PC-3 (cell line): ENCODE measurements at regions not wholly inside any gene's neighbourhood (a gene's known extent, or its start where the extent isn't known, plus 50 kb on each side); places are given as distances from the start of the nearest gene placed in this dataset.

Experiments
- ATAC-seq: fragments of 200-7000 bp; cut with Tn5 transposase; 2 replicates; pipeline ENCODE4 v1.9.1; 2020; ENCODE audit warnings: mild to moderate bottlenecking, moderate library complexity
- BruUV-seq: library from RNA; stranded (reverse); fragments of 400-500 nt; replicated peaks from 2 replicates; lab custom pipeline; 2021; lab: Mats Ljungman, UMichigan
- CTCF ChIA-PET: fragments of 300-600 bp; sonication (Branson Sonifier 250); formaldehyde crosslinking; loops from one replicate; lab custom pipeline; 2022; ENCODE audit warnings: antibody characterized with exemption; lab: Charles Lee
- POLR2A ChIA-PET: fragments of 300-600 bp; sonication (Branson Sonifier 250); formaldehyde crosslinking; loops from one replicate; lab custom pipeline; 2022; ENCODE audit warnings: antibody characterized with exemption; ENCODE audit not compliant: unreplicated experiment; lab: Charles Lee
- DNase-seq: peaks from one replicate; pipeline ENCODE4 v3.0.0-alpha.2; 2015
- H2AFZ ChIP-seq: fragments of 300-600 bp; sonication (generic); 2 replicates; pipeline ENCODE4 v1.6.0; 2016; ENCODE audit warnings: antibody characterized with exemption, low read length
- H3F3A ChIP-seq: fragments of 300-600 bp; sonication (generic); one replicate; pipeline ENCODE4 v1.6.0; 2017; ENCODE audit warnings: antibody characterized with exemption, low read length, control low read depth, mild to moderate bottlenecking; ENCODE audit not compliant: unreplicated experiment
- H3K27ac ChIP-seq: fragments of 300-600 bp; sonication (generic); 2 replicates; pipeline ENCODE4 v1.5.1; 2016; ENCODE audit warnings: mild to moderate bottlenecking, low read length
- H3K27me3 ChIP-seq: fragments of 300-600 bp; sonication (generic); 2 replicates; pipeline ENCODE4 v1.6.1; 2016; ENCODE audit warnings: low read length, mixed read lengths
- H3K36me3 ChIP-seq: fragments of 300-600 bp; sonication (generic); 2 replicates; pipeline ENCODE4 v1.6.1; 2016; ENCODE audit warnings: low read depth, mixed run types, low read length, mixed read lengths
- H3K4me1 ChIP-seq: fragments of 300-600 bp; sonication (generic); 2 replicates; pipeline ENCODE4 v1.5.1; 2016; ENCODE audit warnings: low read length; ENCODE audit not compliant: insufficient read depth
- H3K4me2 ChIP-seq: fragments of 300-600 bp; sonication (generic); 2 replicates; pipeline ENCODE4 v1.6.0; 2016; ENCODE audit warnings: low read length
- H3K4me3 ChIP-seq: fragments of 300-600 bp; sonication (generic); 2 replicates; pipeline ENCODE4 v1.5.1; 2016; ENCODE audit warnings: mild to moderate bottlenecking, low read length, mixed read lengths
- H3K79me2 ChIP-seq: fragments of 300-600 bp; sonication (generic); 2 replicates; pipeline ENCODE4 v1.6.1; 2017; ENCODE audit warnings: low read length, mixed read lengths
- H3K9ac ChIP-seq: fragments of 300-600 bp; sonication (generic); 2 replicates; pipeline ENCODE4 v1.6.0; 2016; ENCODE audit warnings: mild to moderate bottlenecking, low read length
- H3K9me2 ChIP-seq: fragments of 300-600 bp; sonication (generic); replicated peaks from 2 replicates; pipeline ENCODE4 v1.6.1; 2016; ENCODE audit warnings: mixed run types, low read length, mixed read lengths
- H3K9me3 ChIP-seq: fragments of 300-600 bp; sonication (generic); 2 replicates; pipeline ENCODE4 v1.6.1; 2016; ENCODE audit warnings: low read length, mixed read lengths
- H4K20me1 ChIP-seq: fragments of 300-600 bp; sonication (generic); 2 replicates; pipeline ENCODE4 v1.6.1; 2016; ENCODE audit warnings: low read length, mixed read lengths
- EZH2 ChIP-seq: fragments of 300-600 bp; sonication (generic); IDR thresholded peaks from one replicate; pipeline ENCODE4 v1.6.1; 2017; ENCODE audit warnings: antibody characterized with exemption, mild to moderate bottlenecking, low read length; ENCODE audit not compliant: unreplicated experiment
- EZH2phosphoT487 ChIP-seq: fragments of 300-600 bp; sonication (generic); IDR thresholded peaks from 2 replicates; pipeline ENCODE4 v1.6.1; 2018; ENCODE audit warnings: mild to moderate bottlenecking, antibody characterized with exemption, low read length, borderline replicate concordance
- intact Hi-C: fragments of 100-400 bp; cut with micrococcal nuclease; formaldehyde crosslinking; loops from 2 replicates; pipeline ENCODE4 v1.9.0; 2023
- TF ChIP-seq, protein P1 (sequence below): fragments of 300-600 bp; sonication (generic); conservative IDR thresholded peaks from 2 replicates; pipeline ENCODE4 v1.5.1; 2017; ENCODE audit warnings: antibody characterized with exemption, low read depth, mild to moderate bottlenecking, low read length

DNA sequence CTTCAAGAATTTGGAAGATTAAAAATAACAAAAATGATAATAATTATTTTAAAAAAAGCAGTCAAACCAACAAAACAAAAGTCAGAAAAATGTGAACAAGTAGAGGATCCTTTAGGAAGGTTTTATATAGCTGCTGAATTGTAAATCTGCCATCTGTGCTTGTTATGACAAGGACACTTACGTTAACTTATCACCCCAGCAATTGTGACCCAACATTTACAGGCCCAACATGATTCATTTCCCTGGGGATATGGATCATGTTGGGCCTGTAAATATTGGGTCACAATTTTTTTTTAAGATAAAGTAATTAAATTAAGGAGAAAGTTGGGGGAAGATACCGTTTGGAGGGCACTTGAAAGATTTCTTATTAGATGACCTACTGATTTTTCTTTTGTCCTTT, 261.4 kb upstream of the HABP2 start:
- Histone ChIP-seq H3F3A (no peaks in the 10 kb centered on the region), H3K4me2 (no peak overlapping the region), H3K9me2 (no peaks in the 10 kb centered on the region), H3K27ac (no peak overlapping the region), H3K27me3 (no peaks in the 10 kb centered on the region), H3K4me3 (no peak overlapping the region), H3K4me1 (no peaks in the 10 kb centered on the region), H2AFZ (no peak overlapping the region), H3K9ac (no peak overlapping the region), H3K9me3 (no peaks in the 10 kb centered on the region), H4K20me1 (no peaks in the 10 kb centered on the region), H3K36me3 (no peaks in the 10 kb centered on the region), H3K79me2 (no peaks in the 10 kb centered on the region)
- intact Hi-C loops, result no loop called here
- ATAC-seq (no peak), DNase-seq (no peak)
- CTCF ChIA-PET, result no interaction called here
- TF ChIP-seq, protein P1, sequence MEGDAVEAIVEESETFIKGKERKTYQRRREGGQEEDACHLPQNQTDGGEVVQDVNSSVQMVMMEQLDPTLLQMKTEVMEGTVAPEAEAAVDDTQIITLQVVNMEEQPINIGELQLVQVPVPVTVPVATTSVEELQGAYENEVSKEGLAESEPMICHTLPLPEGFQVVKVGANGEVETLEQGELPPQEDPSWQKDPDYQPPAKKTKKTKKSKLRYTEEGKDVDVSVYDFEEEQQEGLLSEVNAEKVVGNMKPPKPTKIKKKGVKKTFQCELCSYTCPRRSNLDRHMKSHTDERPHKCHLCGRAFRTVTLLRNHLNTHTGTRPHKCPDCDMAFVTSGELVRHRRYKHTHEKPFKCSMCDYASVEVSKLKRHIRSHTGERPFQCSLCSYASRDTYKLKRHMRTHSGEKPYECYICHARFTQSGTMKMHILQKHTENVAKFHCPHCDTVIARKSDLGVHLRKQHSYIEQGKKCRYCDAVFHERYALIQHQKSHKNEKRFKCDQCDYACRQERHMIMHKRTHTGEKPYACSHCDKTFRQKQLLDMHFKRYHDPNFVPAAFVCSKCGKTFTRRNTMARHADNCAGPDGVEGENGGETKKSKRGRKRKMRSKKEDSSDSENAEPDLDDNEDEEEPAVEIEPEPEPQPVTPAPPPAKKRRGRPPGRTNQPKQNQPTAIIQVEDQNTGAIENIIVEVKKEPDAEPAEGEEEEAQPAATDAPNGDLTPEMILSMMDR, result no peak
- TF ChIP-seq EZH2 (no peak), EZH2phosphoT487 (no peak)
- BruUV-seq, result no TSS peak
- POLR2A ChIA-PET, result no interaction called here

DNA sequence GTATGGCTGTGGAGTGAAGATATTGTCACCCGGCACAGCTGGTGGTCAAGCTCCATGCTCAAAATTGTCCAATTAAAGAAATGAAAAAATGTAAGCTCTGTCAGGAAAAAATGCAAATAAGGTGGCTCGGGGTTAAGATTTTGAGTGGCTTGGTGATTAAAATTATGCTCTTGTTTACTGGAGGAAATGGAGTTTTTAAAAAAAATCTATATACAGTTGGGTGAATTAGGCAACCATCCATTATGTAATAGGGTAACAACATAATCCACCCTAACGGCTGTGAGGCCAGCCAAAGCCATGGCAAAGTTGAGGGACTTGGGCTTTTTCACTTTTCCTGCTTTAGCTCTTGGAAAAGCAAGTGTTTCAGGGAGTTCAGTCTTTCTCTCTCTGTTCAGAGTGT, 260.8 kb upstream of the HABP2 start:
- Histone ChIP-seq H3K4me3 (no peak overlapping the region), H2AFZ (no peak overlapping the region), H3K4me1 (peaks cover 4% of the 10 kb centered on the region), H3F3A (no peaks in the 10 kb centered on the region), H3K9me2 (no peaks in the 10 kb centered on the region), H3K9ac (no peak overlapping the region), H3K9me3 (no peaks in the 10 kb centered on the region), H3K36me3 (no peaks in the 10 kb centered on the region), H3K27me3 (no peaks in the 10 kb centered on the region), H3K27ac (no peak overlapping the region), H4K20me1 (no peaks in the 10 kb centered on the region), H3K79me2 (no peaks in the 10 kb centered on the region), H3K4me2 (no peak overlapping the region)
- ChIA-PET POLR2A (no interaction called here), CTCF (no interaction called here)
- intact Hi-C loops, result no loop called here
- BruUV-seq, result no TSS peak
- TF ChIP-seq EZH2phosphoT487 (no peak), EZH2 (no peak)
- TF ChIP-seq, protein P1, result no peak
- DNase-seq (no peak), ATAC-seq (no peak)

DNA sequence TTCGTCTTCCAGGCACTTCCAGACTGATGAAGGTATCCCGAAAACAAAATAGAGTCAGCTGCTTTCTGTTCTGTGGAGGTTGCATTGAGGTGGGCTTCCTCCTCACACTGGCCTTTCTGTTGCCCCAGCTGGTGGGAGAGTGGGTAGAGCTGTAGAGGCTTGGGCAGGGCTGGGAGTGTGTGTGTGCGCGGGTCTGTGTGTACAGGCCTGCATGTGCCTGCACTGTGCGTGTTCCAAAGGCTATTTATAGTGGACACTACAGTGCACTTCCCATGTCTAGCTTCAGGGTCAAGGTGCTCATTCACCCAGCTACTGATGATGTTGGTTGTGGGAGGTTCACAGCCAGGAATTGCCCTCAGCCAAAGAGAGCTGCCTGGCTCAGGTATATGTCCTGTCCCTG, 260.1 kb upstream of the HABP2 start:
- ChIA-PET CTCF (no interaction called here), POLR2A (no interaction called here)
- BruUV-seq, result no TSS peak
- Histone ChIP-seq H3K4me1 (peaks cover 11% of the 10 kb centered on the region), H3K9ac (no peak overlapping the region), H3K4me2 (no peak overlapping the region), H3K27ac (no peak overlapping the region), H3F3A (no peaks in the 10 kb centered on the region), H3K36me3 (no peaks in the 10 kb centered on the region), H3K9me3 (no peaks in the 10 kb centered on the region), H3K4me3 (no peak overlapping the region), H3K27me3 (no peaks in the 10 kb centered on the region), H2AFZ (no peak overlapping the region), H4K20me1 (no peaks in the 10 kb centered on the region), H3K9me2 (no peaks in the 10 kb centered on the region), H3K79me2 (no peaks in the 10 kb centered on the region)
- ATAC-seq (no peak), DNase-seq (no peak)
- TF ChIP-seq EZH2 (no peak), EZH2phosphoT487 (no peak)
- TF ChIP-seq, protein P1, result no peak
- intact Hi-C loops, result no loop called here
